ENCODE measurements at regions not wholly inside any gene's neighbourhood (a gene's known extent, or its start where the extent isn't known, plus 50 kb on each side); places are given as distances from the start of the nearest gene placed in this dataset.

DNA sequence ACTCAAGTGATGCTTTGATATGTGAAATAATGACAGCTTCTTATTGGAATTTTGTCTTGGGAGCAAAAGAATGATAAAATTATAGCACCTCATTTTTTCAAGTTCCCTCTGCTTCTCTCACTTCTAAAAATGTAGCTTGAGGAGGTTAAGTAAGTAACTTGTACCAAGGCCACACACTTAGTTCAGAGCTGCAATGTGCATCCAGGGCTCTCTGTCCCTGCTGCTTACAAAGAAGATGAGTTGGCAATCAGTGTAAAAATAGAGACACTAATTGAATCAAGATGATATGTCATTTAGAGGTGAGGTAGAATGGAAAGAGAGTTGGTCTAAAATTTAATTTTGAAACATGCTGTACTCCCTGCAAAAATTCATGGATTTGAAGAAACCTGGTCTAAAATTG, 312.0 kb upstream of the TNP1 start:
- H3K9ac ChIP-seq (ENCODE audit: insufficient read depth, low read length, poor library complexity, severe bottlenecking) = no peak overlapping the region
- H3K79me2 ChIP-seq (ENCODE audit: insufficient read depth, low read length) = no peaks in the 10 kb centered on the region
- no peak overlapping the region for H3K4me3 ChIP-seq (replicated peaks in 1 of 3; ENCODE audit: low read depth in 2 of 3, low read length in 3 of 3)
- no peak for DNase-seq
- H3K4me3 Mint-ChIP-seq = peak overlapping the region in 1 of 2 donors; percentile 49
- no peaks in the 10 kb centered on the region for H3K4me1 Mint-ChIP-seq
- peaks cover 0 to 41% (median 12%) of the 10 kb centered on the region in 7 donors for H3K9me3 Mint-ChIP-seq
- peaks cover 51 to 65% of the 10 kb centered on the region in 2 donors for H3K27me3 ChIP-seq (ENCODE audit: control insufficient read depth in 2 of 2, insufficient read depth in 2 of 2, low read length in 2 of 2)
- H3K36me3 Mint-ChIP-seq = no peaks in the 10 kb centered on the region
- TF ChIP-seq, protein P1, sequence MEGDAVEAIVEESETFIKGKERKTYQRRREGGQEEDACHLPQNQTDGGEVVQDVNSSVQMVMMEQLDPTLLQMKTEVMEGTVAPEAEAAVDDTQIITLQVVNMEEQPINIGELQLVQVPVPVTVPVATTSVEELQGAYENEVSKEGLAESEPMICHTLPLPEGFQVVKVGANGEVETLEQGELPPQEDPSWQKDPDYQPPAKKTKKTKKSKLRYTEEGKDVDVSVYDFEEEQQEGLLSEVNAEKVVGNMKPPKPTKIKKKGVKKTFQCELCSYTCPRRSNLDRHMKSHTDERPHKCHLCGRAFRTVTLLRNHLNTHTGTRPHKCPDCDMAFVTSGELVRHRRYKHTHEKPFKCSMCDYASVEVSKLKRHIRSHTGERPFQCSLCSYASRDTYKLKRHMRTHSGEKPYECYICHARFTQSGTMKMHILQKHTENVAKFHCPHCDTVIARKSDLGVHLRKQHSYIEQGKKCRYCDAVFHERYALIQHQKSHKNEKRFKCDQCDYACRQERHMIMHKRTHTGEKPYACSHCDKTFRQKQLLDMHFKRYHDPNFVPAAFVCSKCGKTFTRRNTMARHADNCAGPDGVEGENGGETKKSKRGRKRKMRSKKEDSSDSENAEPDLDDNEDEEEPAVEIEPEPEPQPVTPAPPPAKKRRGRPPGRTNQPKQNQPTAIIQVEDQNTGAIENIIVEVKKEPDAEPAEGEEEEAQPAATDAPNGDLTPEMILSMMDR (IDR thresholded peaks at IDR 0.05) = no peak
- intact Hi-C loops (cut with micrococcal nuclease) = no loop called here
- H3K27ac ChIP-seq (ENCODE audit: low read depth in 1 of 2, low read length in 2 of 2) = no peak overlapping the region
- peaks cover 35 to 76% (median 49%) of the 10 kb centered on the region in 3 donors for H3K27me3 Mint-ChIP-seq (ENCODE audit: low read depth in 3 of 3)
- H2AFZ ChIP-seq (ENCODE audit: insufficient read depth, low read depth, low read length, poor library complexity, severe bottlenecking) = no peak overlapping the region
- no peaks in the 10 kb centered on the region for H3K4me1 ChIP-seq (ENCODE audit: control insufficient read depth in 1 of 2, insufficient read depth in 2 of 2, low read length in 2 of 2)
- H3K9me3 ChIP-seq (replicated peaks in 1 of 2; ENCODE audit: control insufficient read depth in 1 of 2, insufficient read depth in 1 of 2, low read length in 2 of 2) = peaks cover 0 to 15% of the 10 kb centered on the region in 2 donors
- H3K36me3 ChIP-seq (replicated peaks in 1 of 2; ENCODE audit: control insufficient read depth in 1 of 2, insufficient read depth in 2 of 2, low read length in 2 of 2) = no peaks in the 10 kb centered on the region
- no peak overlapping the region for H3K27ac Mint-ChIP-seq
- no peaks in the 10 kb centered on the region for H4K20me1 ChIP-seq (ENCODE audit: insufficient read depth, low read length)
- H3K4me2 ChIP-seq (replicated peaks; ENCODE audit: extremely low read depth, low read length, poor library complexity, severe bottlenecking) = no peak overlapping the region

DNA sequence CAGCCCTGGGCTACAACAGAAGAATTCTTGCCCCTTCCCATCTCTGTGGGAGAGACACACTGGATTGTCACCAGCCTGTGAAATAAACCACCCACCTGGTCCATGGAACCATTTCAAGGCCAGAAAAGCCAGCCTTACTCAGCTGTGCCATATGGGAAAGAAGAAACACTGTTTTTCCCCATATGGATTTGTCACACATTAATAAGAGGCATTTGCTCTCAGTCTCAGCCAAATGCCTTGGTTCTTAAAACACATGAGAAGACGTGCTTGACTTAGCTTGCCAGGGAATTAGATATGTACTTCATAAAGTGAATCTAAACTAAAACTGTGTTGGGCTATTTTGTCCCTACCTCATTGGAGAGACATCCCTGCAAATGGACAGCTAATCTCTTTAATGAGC, 308.6 kb upstream of the TNP1 start:
- H3K4me1 ChIP-seq (ENCODE audit: control insufficient read depth in 1 of 2, insufficient read depth in 2 of 2, low read length in 2 of 2) = no peaks in the 10 kb centered on the region
- H3K27me3 Mint-ChIP-seq (ENCODE audit: low read depth in 3 of 3) = peaks cover 47 to 90% (median 70%) of the 10 kb centered on the region in 3 donors

More for the DNA sequence above, 308.6 kb upstream of the TNP1 start:
- Mint-ChIP-seq H3K4me3 (peak overlapping the region in 1 of 2 donors; percentile 62), H3K9me3 (peaks cover 0 to 29% (median 6%) of the 10 kb centered on the region in 7 donors), H3K36me3 (no peaks in the 10 kb centered on the region), H3K27ac (no peak overlapping the region), H3K4me1 (no peaks in the 10 kb centered on the region)
- Histone ChIP-seq H3K36me3 (replicated peaks in 1 of 2; ENCODE audit: control insufficient read depth in 1 of 2, insufficient read depth in 2 of 2, low read length in 2 of 2) (no peaks in the 10 kb centered on the region), H3K9ac (ENCODE audit: insufficient read depth, low read length, poor library complexity, severe bottlenecking) (no peak overlapping the region), H3K9me3 (replicated peaks in 1 of 2; ENCODE audit: control insufficient read depth in 1 of 2, insufficient read depth in 1 of 2, low read length in 2 of 2) (peaks cover 0 to 12% of the 10 kb centered on the region in 2 donors), H3K4me2 (replicated peaks; ENCODE audit: extremely low read depth, low read length, poor library complexity, severe bottlenecking) (no peak overlapping the region), H3K79me2 (ENCODE audit: insufficient read depth, low read length) (no peaks in the 10 kb centered on the region), H3K4me3 (replicated peaks in 1 of 3; ENCODE audit: low read depth in 2 of 3, low read length in 3 of 3) (no peak overlapping the region), H4K20me1 (ENCODE audit: insufficient read depth, low read length) (no peaks in the 10 kb centered on the region), H3K27ac (ENCODE audit: low read depth in 1 of 2, low read length in 2 of 2) (no peak overlapping the region), H3K27me3 (ENCODE audit: control insufficient read depth in 2 of 2, insufficient read depth in 2 of 2, low read length in 2 of 2) (peaks cover 75 to 78% of the 10 kb centered on the region in 2 donors), H2AFZ (ENCODE audit: insufficient read depth, low read depth, low read length, poor library complexity, severe bottlenecking) (no peak overlapping the region)
- no peak for DNase-seq
- WGBS (ENCODE audit: insufficient coverage) = no CpG with 5 or more reads among the region's 1 CpG
- TF ChIP-seq, protein P1 (IDR thresholded peaks at IDR 0.05) = no peak
- intact Hi-C loops (cut with micrococcal nuclease) = loop anchor here in 1 of 2 donors (10.0 kb wide), 1 partner anchor 484 kb away; no protein-coding TSS in a partner anchor

Measured in CD14-positive monocyte (primary cell).